Peyer's patch (tissue), 4 donors: ENCODE measurements at regions not wholly inside any gene's neighbourhood (a gene's known extent, or its start where the extent isn't known, plus 50 kb on each side); places are given as distances from the start of the nearest gene placed in this dataset.

Source experiments
- DNase-seq, 3 donors: peaks; one replicate each; pipeline ENCODE4 v3.0.0-alpha.2; 2017 to 2019
- H3K27ac ChIP-seq, 4 donors: fragments of 200-600 bp; sonication (generic); one replicate each; pipeline ENCODE4 v1.5.1; 2016 to 2019
- H3K27me3 ChIP-seq, 2 donors: fragments of 200-600 bp; sonication (generic); one replicate each; pipeline ENCODE4 v1.5.1; 2019
- H3K36me3 ChIP-seq, 3 donors: fragments of 200-600 bp; sonication (generic); one replicate each; pipeline ENCODE4 v1.5.1; 2016 to 2019
- H3K4me1 ChIP-seq, 4 donors: fragments of 200-600 bp; sonication (generic); one replicate each; pipeline ENCODE4 v1.5.1; 2016 to 2019
- H3K4me3 ChIP-seq, 4 donors: fragments of 200-600 bp; sonication (generic); 1 replicate in 3 of 4; 2 replicates in 1 of 4; pipeline ENCODE4 v1.5.1; 2016 to 2019; ENCODE audit warnings: mild to moderate bottlenecking in 1 of 4
- H3K9me3 ChIP-seq, 4 donors: fragments of 200-600 bp; sonication (generic); one replicate each; pipeline ENCODE4 v1.5.1; 2016 to 2019; ENCODE audit warnings: mild to moderate bottlenecking in 1 of 4
- POLR2A ChIP-seq, 2 donors: fragments of 450-650 bp; IDR thresholded peaks; one replicate each; pipeline ENCODE4 v1.5.1; 2017; ENCODE audit warnings: antibody characterized with exemption in 2 of 2, mild to moderate bottlenecking in 2 of 2, moderate library complexity in 2 of 2
- TF ChIP-seq, protein P1 (sequence below), 6 experiments: fragments of 450-650 bp in 4 of 6; fragments of 200-600 bp in 2 of 6; sonication (generic) in 1 of 6; IDR thresholded peaks; one replicate each; pipeline ENCODE4 v1.5.1; 2017 to 2019; ENCODE audit warnings: antibody characterized with exemption in 6 of 6, mild to moderate bottlenecking in 3 of 6, moderate library complexity in 1 of 6

DNA sequence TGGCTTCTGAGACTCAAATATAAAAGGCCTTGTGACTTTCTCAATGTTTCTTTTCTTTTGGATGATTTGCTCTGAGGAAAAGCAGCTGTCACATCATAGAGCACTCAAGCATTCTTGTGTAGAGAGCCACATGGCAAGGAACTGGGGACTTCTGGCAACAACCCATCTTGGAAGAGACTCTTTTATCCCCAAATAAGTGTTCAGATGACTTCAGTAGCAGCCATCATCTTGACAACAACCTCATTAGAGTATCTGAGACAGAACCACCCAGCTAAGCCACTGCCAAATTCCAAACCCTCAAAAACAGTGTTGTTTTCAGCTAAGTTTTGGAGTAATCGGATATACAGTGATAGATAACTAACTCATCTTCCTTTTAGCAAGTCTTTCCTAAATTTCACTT is 1431.7 kb upstream of the IGFBP7 start:
- Histone ChIP-seq H3K27ac (no peak overlapping the region), H3K4me1 (peaks cover 0 to 3% (median 0%) of the 10 kb centered on the region in 4 donors), H3K27me3 (no peaks in the 10 kb centered on the region), H3K36me3 (no peaks in the 10 kb centered on the region), H3K9me3 (no peaks in the 10 kb centered on the region), H3K4me3 (no peak overlapping the region)
- no peak for TF ChIP-seq POLR2A (IDR thresholded peaks at IDR 0.05)
- TF ChIP-seq, protein P1, sequence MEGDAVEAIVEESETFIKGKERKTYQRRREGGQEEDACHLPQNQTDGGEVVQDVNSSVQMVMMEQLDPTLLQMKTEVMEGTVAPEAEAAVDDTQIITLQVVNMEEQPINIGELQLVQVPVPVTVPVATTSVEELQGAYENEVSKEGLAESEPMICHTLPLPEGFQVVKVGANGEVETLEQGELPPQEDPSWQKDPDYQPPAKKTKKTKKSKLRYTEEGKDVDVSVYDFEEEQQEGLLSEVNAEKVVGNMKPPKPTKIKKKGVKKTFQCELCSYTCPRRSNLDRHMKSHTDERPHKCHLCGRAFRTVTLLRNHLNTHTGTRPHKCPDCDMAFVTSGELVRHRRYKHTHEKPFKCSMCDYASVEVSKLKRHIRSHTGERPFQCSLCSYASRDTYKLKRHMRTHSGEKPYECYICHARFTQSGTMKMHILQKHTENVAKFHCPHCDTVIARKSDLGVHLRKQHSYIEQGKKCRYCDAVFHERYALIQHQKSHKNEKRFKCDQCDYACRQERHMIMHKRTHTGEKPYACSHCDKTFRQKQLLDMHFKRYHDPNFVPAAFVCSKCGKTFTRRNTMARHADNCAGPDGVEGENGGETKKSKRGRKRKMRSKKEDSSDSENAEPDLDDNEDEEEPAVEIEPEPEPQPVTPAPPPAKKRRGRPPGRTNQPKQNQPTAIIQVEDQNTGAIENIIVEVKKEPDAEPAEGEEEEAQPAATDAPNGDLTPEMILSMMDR (IDR thresholded peaks at IDR 0.05) = no peak
- DNase-seq = no peak

DNA sequence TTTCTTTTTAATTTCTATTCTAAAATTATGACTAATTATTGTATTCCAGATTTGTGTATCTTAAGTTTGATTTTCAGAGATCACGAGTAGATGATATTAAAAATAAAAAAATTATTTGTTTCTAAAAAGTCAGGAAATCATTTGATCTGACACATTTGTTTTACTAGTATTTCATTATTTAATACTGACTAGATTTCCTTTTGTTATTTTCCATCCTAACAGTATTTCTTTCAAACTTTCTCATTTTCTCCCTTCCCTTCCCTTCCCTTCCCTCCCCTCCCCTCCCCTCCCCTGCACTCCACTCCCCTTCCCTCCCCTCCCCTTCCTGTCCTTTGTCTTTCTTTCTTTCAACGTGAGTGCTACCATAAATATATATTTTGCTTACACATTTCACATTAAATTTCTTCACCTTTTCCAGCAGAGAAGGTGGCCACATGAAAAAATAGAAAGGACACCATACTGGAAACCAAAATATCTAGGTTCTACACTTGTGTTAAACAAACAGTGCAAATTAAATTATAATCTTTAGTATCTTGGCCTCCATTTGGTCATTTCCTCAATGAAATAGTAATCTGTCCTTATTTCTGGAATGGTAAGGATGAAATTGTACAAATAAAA is 1412.7 kb upstream of the IGFBP7 start:
- Histone ChIP-seq H3K4me1 (no peaks in the 10 kb centered on the region), H3K4me3 (no peak overlapping the region), H3K27me3 (no peaks in the 10 kb centered on the region), H3K27ac (no peak overlapping the region), H3K36me3 (no peaks in the 10 kb centered on the region), H3K9me3 (no peaks in the 10 kb centered on the region)
- DNase-seq = no peak
- TF ChIP-seq, protein P1 (IDR thresholded peaks at IDR 0.05) = no peak
- TF ChIP-seq POLR2A (IDR thresholded peaks at IDR 0.05) = no peak

DNA sequence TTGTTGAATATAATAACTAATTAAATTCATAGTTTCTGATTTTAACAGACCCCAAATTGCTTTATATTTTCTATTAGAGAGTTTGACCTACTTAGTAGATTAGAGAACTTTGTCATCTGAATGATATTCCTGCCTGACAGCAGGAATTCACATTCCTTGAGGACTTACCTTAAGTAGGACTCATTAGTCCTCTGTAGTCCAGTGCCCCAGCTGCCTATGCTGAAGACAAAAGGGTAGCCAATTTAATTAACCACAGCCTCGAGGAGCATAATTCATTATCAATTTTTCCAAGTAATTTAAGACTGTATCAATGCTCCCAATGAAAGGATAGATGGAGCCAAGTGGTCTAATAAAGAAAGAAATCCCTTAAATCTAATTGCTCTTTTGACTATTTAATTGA is 1405.0 kb upstream of the IGFBP7 start:
- no peak for DNase-seq
- H3K36me3 ChIP-seq = no peaks in the 10 kb centered on the region
- no peaks in the 10 kb centered on the region for H3K27me3 ChIP-seq
- TF ChIP-seq POLR2A (IDR thresholded peaks at IDR 0.05) = no peak
- TF ChIP-seq, protein P1 (IDR thresholded peaks at IDR 0.05) = no peak
- no peaks in the 10 kb centered on the region for H3K9me3 ChIP-seq
- no peak overlapping the region for H3K4me3 ChIP-seq
- no peak overlapping the region for H3K27ac ChIP-seq
- no peaks in the 10 kb centered on the region for H3K4me1 ChIP-seq

DNA sequence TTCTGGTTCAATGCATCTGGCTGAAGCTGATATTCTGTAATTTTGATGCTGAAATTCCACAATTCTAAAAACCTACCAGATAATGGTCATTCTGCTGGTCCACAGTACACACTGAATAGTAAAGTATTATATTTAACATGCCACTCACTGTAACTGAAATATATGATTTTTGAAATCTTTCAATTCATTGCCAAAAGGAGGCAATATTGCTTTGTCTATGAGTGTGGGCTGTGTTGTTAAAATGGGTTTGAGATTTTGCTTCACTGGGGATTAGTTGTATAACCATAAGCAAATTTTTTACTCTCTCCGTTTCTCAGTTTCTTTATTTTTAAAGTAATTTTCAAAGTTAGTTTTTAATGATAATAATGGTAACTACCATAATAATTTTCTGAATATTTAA is 1404.1 kb upstream of the IGFBP7 start:
- no peak for TF ChIP-seq POLR2A (IDR thresholded peaks at IDR 0.05)
- TF ChIP-seq, protein P1 (IDR thresholded peaks at IDR 0.05) = peak in 2 of 6 experiments; percentile 5 to 6

DNA sequence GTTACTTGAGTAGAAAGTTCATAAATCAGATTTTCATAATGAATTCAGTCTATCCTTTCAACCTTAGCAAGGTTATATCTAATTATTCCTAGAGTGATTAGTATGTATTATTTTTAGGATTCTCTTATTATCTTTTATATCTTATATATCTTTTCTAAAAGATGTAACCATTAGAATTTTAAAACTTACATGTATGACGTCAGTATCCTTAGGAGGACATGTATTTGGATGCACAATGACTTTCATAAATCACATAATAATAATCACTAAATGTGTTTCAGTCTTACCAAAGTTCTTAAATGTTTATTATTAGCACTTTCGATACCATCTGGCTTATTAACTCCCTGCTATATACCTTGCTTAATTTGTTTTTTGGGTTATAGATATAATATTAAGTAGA is 1400.5 kb upstream of the IGFBP7 start:
- H3K4me3 ChIP-seq = no peak overlapping the region
- no peak for DNase-seq
- no peaks in the 10 kb centered on the region for H3K4me1 ChIP-seq
- no peaks in the 10 kb centered on the region for H3K27me3 ChIP-seq
- TF ChIP-seq, protein P1 (IDR thresholded peaks at IDR 0.05) = no peak
- no peak for TF ChIP-seq POLR2A (IDR thresholded peaks at IDR 0.05)
- H3K36me3 ChIP-seq = no peaks in the 10 kb centered on the region
- H3K27ac ChIP-seq = no peak overlapping the region
- no peaks in the 10 kb centered on the region for H3K9me3 ChIP-seq

More for the DNA sequence above, 1404.1 kb upstream of the IGFBP7 start:
- DNase-seq = no peak
- Histone ChIP-seq H3K4me3 (no peak overlapping the region), H3K27me3 (no peaks in the 10 kb centered on the region), H3K36me3 (no peaks in the 10 kb centered on the region), H3K9me3 (no peaks in the 10 kb centered on the region), H3K27ac (no peak overlapping the region), H3K4me1 (no peaks in the 10 kb centered on the region)

DNA sequence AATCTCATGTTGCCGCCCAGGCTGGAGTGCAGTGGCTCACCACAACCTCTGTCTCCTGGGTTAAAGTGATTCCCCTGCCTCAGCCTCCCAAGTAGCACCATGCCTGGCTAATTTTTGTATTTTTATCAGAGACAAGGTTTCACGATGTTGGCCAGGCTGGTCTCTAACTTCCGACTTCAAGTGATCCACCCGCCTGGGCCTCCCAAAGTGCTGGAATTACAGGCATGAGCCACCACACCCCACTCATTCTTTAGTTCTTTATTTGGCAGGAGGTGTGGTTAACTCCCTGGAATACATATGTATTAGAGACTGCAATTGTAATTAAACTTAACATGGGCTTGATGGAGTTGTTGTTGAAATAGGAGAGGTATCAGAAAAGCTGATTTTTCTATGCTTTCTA is 1396.9 kb upstream of the IGFBP7 start:
- no peaks in the 10 kb centered on the region for H3K36me3 ChIP-seq
- H3K27ac ChIP-seq = no peak overlapping the region
- no peaks in the 10 kb centered on the region for H3K9me3 ChIP-seq
- no peak overlapping the region for H3K4me3 ChIP-seq
- DNase-seq = no peak
- no peaks in the 10 kb centered on the region for H3K27me3 ChIP-seq
- TF ChIP-seq, protein P1 (IDR thresholded peaks at IDR 0.05) = no peak
- no peak for TF ChIP-seq POLR2A (IDR thresholded peaks at IDR 0.05)
- no peaks in the 10 kb centered on the region for H3K4me1 ChIP-seq
